Stomach (tissue), 8 donors: ENCODE measurements at regions not wholly inside any gene's neighbourhood (a gene's known extent, or its start where the extent isn't known, plus 50 kb on each side); places are given as distances from the start of the nearest gene placed in this dataset.

Experiments
- DNase-seq, 2 donors: peaks; one replicate each; pipeline versions ENCODE4 v3.0.0 to v3.0.0-alpha.2; 2013 to 2019
- H3K27ac ChIP-seq, 5 donors: fragments of 200-600 bp in 4 of 5; sonication (generic) in 4 of 5; one replicate each; pipeline ENCODE4 v1.5.1; 2013 to 2019; ENCODE audit warnings: mild to moderate bottlenecking in 1 of 5, moderate library complexity in 1 of 5
- H3K27me3 ChIP-seq, 3 donors: fragments of 200-600 bp; sonication (generic); one replicate each; pipeline ENCODE4 v1.5.1; 2017 to 2019; ENCODE audit warnings: mixed run types in 1 of 3
- H3K36me3 ChIP-seq, 4 donors: fragments of 200-600 bp; sonication (generic); 1 replicate in 3 of 4; 2 replicates in 1 of 4; pipeline ENCODE4 v1.5.1; 2016 to 2019
- H3K4me1 ChIP-seq, 4 donors: fragments of 200-600 bp; sonication (generic); one replicate each; pipeline ENCODE4 v1.5.1; 2016 to 2019
- H3K4me3 ChIP-seq, 4 donors: fragments of 200-600 bp; sonication (generic) in 3 of 4; one replicate each; pipeline ENCODE4 v1.5.1; 2016 to 2019; ENCODE audit warnings: mild to moderate bottlenecking in 1 of 4
- H3K9me3 ChIP-seq, 4 donors: fragments of 200-600 bp; sonication (generic); one replicate each; pipeline ENCODE4 v1.5.1; 2016 to 2019
- EP300 ChIP-seq: sonication (generic); formaldehyde crosslinking; IDR thresholded peaks from one replicate; pipeline ENCODE4 v1.6.1; 2017; ENCODE audit warnings: antibody characterized with exemption
- POLR2A ChIP-seq, 4 donors: fragments of 450-650 bp; IDR thresholded peaks; one replicate each; pipeline ENCODE4 v1.6.1; 2016; ENCODE audit warnings: antibody characterized with exemption in 4 of 4, control low read depth in 2 of 4, mild to moderate bottlenecking in 1 of 4, moderate library complexity in 1 of 4
- POLR2AphosphoS5 ChIP-seq, 3 donors: sonication (generic); formaldehyde crosslinking; IDR thresholded peaks; one replicate each; pipeline ENCODE4 v1.6.1; 2016; ENCODE audit warnings: antibody characterized with exemption in 3 of 3
- WGBS, 5 donors: extraction: QIAGEN DNeasy Blood & Tissue Kit in 3 of 5; methylation state at CpG; one replicate each; pipeline versions ENCODE4 v1.1.5 to v1.1.7; 2013 to 2018; 5-methylcytosine and 5-hydroxymethylcytosine counted together
- intact Hi-C: fragments of 100-400 bp; cut with DNase I; formaldehyde crosslinking; loops from one replicate; pipeline ENCODE4 v1.15.1; 2023; ENCODE audit warnings: low total_unique reads
- TF ChIP-seq, protein P1 (sequence below), 7 experiments: fragments of 450-650 bp in 4 of 7; fragments of 200-600 bp in 3 of 7; sonication (generic) in 3 of 7; IDR thresholded peaks; one replicate each; pipeline ENCODE4 v1.5.1; 2016 to 2019; ENCODE audit warnings: antibody characterized with exemption in 7 of 7, control low read depth in 2 of 7, mild to moderate bottlenecking in 1 of 7
- donor health status: healthy with polysubstance abuse.
- donor health status: Bipolar disorder and iron deficiency.
- donor health status: healthy.

GRCh38 chr12:41888285-41888684 is 256.4 kb downstream of the GXYLT1 start:
- no peak overlapping the region for H3K27ac ChIP-seq
- H3K27me3 ChIP-seq: no peaks in the 10 kb centered on the region
- H3K36me3 ChIP-seq: no peaks in the 10 kb centered on the region
- no peak overlapping the region for H3K4me3 ChIP-seq
- H3K9me3 ChIP-seq: no peaks in the 10 kb centered on the region
- intact Hi-C loops: no loop called here
- no peak for TF ChIP-seq EP300
- no peak for TF ChIP-seq POLR2A (IDR thresholded peaks at IDR 0.05)
- TF ChIP-seq, protein P1, sequence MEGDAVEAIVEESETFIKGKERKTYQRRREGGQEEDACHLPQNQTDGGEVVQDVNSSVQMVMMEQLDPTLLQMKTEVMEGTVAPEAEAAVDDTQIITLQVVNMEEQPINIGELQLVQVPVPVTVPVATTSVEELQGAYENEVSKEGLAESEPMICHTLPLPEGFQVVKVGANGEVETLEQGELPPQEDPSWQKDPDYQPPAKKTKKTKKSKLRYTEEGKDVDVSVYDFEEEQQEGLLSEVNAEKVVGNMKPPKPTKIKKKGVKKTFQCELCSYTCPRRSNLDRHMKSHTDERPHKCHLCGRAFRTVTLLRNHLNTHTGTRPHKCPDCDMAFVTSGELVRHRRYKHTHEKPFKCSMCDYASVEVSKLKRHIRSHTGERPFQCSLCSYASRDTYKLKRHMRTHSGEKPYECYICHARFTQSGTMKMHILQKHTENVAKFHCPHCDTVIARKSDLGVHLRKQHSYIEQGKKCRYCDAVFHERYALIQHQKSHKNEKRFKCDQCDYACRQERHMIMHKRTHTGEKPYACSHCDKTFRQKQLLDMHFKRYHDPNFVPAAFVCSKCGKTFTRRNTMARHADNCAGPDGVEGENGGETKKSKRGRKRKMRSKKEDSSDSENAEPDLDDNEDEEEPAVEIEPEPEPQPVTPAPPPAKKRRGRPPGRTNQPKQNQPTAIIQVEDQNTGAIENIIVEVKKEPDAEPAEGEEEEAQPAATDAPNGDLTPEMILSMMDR (IDR thresholded peaks at IDR 0.05): no peak
- no peak for TF ChIP-seq POLR2AphosphoS5 (IDR thresholded peaks at IDR 0.05)
- no peak for DNase-seq
- H3K4me1 ChIP-seq: no peaks in the 10 kb centered on the region

DNA sequence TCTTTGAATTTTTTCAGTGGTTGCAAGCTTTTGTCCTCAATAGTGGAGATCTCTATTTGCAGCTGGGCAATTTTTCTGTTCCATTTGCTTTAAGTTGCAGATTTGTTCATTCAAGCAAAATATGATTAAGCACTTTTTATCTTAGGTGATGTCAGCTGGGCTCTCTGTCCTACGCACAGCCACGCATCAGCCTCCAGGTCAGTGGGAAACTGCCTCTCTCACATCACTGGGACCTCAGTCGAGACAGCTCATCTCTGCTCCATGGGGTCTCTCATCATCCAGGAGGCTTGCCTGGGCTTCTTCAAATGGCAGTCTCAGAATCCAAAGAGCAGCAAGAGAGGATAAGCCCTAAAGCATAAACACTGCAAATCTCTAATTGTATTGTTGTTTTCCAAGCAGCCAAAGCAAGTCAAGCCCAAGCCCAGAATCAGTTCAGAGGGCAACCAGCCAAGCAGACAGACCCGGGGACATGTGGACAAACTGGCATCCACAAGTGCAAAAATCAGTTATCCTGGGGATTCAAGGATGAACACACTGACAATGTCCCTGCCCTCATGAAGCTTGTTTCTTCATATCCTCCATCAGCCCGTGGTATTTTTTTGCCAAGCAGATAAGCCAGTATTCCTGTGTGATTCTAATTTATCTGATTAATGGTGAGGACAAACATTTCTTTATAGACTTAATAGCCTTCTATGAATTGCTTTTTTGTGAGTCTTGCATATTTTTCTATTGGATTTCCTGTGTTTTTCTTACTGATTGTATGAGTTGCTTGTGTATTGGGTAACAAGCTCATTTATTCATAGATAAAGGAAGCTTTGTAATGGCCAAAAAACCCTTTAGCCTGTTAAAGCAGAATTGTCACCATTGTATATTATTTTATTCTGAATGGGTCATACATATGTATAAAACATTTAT is 262.5 kb downstream of the GXYLT1 start:
- DNase-seq: no peak
- no peak overlapping the region for H3K4me3 ChIP-seq
- H3K36me3 ChIP-seq: no peaks in the 10 kb centered on the region
- intact Hi-C loops: no loop called here
- no peaks in the 10 kb centered on the region for H3K9me3 ChIP-seq
- no peak overlapping the region for H3K27ac ChIP-seq
- TF ChIP-seq POLR2AphosphoS5 (IDR thresholded peaks at IDR 0.05): no peak
- TF ChIP-seq, protein P1 (IDR thresholded peaks at IDR 0.05): no peak
- no peak for TF ChIP-seq EP300
- TF ChIP-seq POLR2A (IDR thresholded peaks at IDR 0.05): no peak
- 58 to 76% (median 70%) methylated on average over 5 of the region's 5 CpGs for WGBS, 5 donors
- no peaks in the 10 kb centered on the region for H3K27me3 ChIP-seq
- no peaks in the 10 kb centered on the region for H3K4me1 ChIP-seq

DNA sequence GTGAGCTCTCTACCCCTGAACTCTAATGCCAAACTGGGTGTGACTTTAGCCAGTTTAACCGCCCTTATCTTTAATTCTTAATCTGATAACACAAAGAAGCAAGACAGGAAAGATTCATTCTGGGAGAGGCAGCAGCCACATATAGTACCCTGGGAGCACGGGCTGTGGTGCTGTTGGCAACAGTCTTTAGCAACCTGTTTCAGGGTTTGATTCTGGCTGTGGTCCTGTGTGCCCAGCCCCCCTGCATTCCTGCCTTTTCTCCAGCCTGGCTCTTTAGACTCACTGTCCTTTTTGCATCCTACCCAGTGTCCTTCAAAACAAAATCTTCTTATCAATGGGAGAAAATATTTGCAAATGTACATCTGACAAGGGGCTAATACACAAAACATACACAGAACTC is 275.2 kb downstream of the GXYLT1 start:
- Histone ChIP-seq H3K27me3 (no peaks in the 10 kb centered on the region), H3K9me3 (peaks cover 0 to 9% (median 2%) of the 10 kb centered on the region in 4 donors), H3K4me1 (no peaks in the 10 kb centered on the region), H3K36me3 (no peaks in the 10 kb centered on the region), H3K27ac (no peak overlapping the region), H3K4me3 (no peak overlapping the region)
- no peak for DNase-seq
- TF ChIP-seq POLR2AphosphoS5 (IDR thresholded peaks at IDR 0.05) (no peak), EP300 (no peak), POLR2A (IDR thresholded peaks at IDR 0.05) (no peak)
- TF ChIP-seq, protein P1 (IDR thresholded peaks at IDR 0.05): no peak
- intact Hi-C loops: no loop called here
- WGBS, 5 donors: 27 to 46% (median 41%) methylated on average over 2 of the region's 2 CpGs

DNA sequence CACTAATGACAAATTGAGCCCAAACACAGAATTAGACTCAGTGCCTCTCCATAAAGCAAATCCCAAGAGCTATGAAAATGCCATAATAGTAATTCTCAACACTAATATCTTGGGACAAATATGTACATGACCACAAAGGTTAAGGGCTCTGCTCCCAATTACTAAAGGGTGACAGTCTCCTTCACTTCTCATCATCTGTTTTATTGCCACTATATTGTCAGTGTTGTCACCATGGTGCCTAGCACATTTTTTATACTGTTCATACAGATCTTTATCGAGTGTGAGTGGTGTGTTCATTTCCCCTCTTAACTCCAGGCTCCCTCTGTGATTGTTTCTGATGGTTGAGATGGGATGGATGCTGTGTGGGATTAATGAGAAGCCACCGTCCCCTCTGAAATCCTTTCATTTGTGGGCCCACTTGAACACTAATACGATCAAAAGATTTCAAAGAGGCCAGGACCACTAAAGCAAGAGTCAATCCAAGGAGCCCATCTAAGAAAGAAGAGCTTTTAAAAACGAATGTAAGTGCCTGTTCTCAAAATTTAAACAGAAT is 277.7 kb downstream of the GXYLT1 start:
- TF ChIP-seq POLR2A (IDR thresholded peaks at IDR 0.05) (no peak), EP300 (no peak), POLR2AphosphoS5 (IDR thresholded peaks at IDR 0.05) (no peak)
- TF ChIP-seq, protein P1 (IDR thresholded peaks at IDR 0.05): no peak
- Histone ChIP-seq H3K27me3 (no peaks in the 10 kb centered on the region), H3K4me1 (no peaks in the 10 kb centered on the region), H3K27ac (no peak overlapping the region), H3K9me3 (peaks cover 0 to 12% (median 2%) of the 10 kb centered on the region in 4 donors), H3K4me3 (no peak overlapping the region), H3K36me3 (no peaks in the 10 kb centered on the region)
- intact Hi-C loops: no loop called here
- WGBS, 5 donors: 74 to 78% (median 75%) methylated on average over 4 of the region's 4 CpGs
- no peak for DNase-seq
